Loucy (cell line): ENCODE measurements at regions not wholly inside any gene's neighbourhood (a gene's known extent, or its start where the extent isn't known, plus 50 kb on each side); places are given as distances from the start of the nearest gene placed in this dataset.

Source experiments
- H2AFZ ChIP-seq: fragments of 200-600 bp; sonication (generic); 2 replicates; pipeline ENCODE4 v1.6.0; 2016; ENCODE audit warnings: antibody characterized with exemption, mild to moderate bottlenecking, low read length, moderate library complexity
- H3F3A ChIP-seq: fragments of 200-600 bp; 2 replicates; pipeline ENCODE4 v1.6.0; 2016; ENCODE audit warnings: antibody characterized with exemption, low read depth, mild to moderate bottlenecking
- H3K27me3 ChIP-seq: fragments of 200-600 bp; sonication (generic); 2 replicates; pipeline ENCODE4 v1.6.1; 2014; ENCODE audit warnings: low read length, mild to moderate bottlenecking; ENCODE audit not compliant: insufficient read depth, poor library complexity, severe bottlenecking
- H3K36me3 ChIP-seq: fragments of 200-600 bp; sonication (generic); 2 replicates; pipeline ENCODE4 v1.6.1; 2016; ENCODE audit warnings: low read length; ENCODE audit not compliant: insufficient read depth
- H3K4me1 ChIP-seq: fragments of 200-600 bp; sonication (generic); 2 replicates; pipeline ENCODE4 v1.5.1; 2014; ENCODE audit warnings: low read length, mild to moderate bottlenecking; ENCODE audit not compliant: insufficient read depth, poor library complexity, severe bottlenecking
- H3K4me2 ChIP-seq: fragments of 200-600 bp; sonication (generic); 2 replicates; pipeline ENCODE4 v1.6.0; 2014; ENCODE audit warnings: antibody characterized with exemption, low read length, low read depth, mild to moderate bottlenecking; ENCODE audit not compliant: poor library complexity, severe bottlenecking
- H3K4me3 ChIP-seq: fragments of 200-600 bp; sonication (generic); 2 replicates; pipeline ENCODE4 v1.5.1; 2014; ENCODE audit warnings: low read length, mild to moderate bottlenecking, mixed read lengths; ENCODE audit not compliant: poor library complexity, severe bottlenecking
- H3K79me2 ChIP-seq: fragments of 200-600 bp; sonication (generic); 2 replicates; pipeline ENCODE4 v1.6.1; 2014; ENCODE audit warnings: low read length; ENCODE audit not compliant: insufficient read depth
- H3K9ac ChIP-seq: fragments of 200-600 bp; sonication (generic); 2 replicates; pipeline ENCODE4 v1.6.0; 2014; ENCODE audit warnings: mild to moderate bottlenecking, low read depth, low read length, moderate library complexity; ENCODE audit not compliant: poor library complexity, severe bottlenecking
- H3K9me2 ChIP-seq: fragments of 200-600 bp; sonication (generic); replicated peaks from 2 replicates; pipeline ENCODE4 v1.6.1; 2016; ENCODE audit warnings: low read depth, low read length, mixed read lengths
- H3K9me3 ChIP-seq: fragments of 200-600 bp; sonication (generic); 2 replicates; pipeline ENCODE4 v1.6.1; 2014; ENCODE audit warnings: mild to moderate bottlenecking, antibody characterized with exemption, low read length, low read depth; ENCODE audit not compliant: insufficient read depth
- H4K20me1 ChIP-seq: fragments of 200-600 bp; sonication (generic); 2 replicates; pipeline ENCODE4 v1.6.0; 2014; ENCODE audit warnings: antibody characterized with exemption, low read length, mild to moderate bottlenecking; ENCODE audit not compliant: insufficient read depth, poor library complexity, severe bottlenecking
- EZH2phosphoT487 ChIP-seq: fragments of 200-600 bp; IDR thresholded peaks from 2 replicates; pipeline ENCODE4 v1.6.1; 2018; ENCODE audit warnings: antibody characterized with exemption, mild to moderate bottlenecking, moderate library complexity, borderline replicate concordance
- TF ChIP-seq, protein P1 (sequence below): fragments of 200-600 bp; sonication (generic); conservative IDR thresholded peaks from 2 replicates; pipeline ENCODE4 v1.5.1; 2014; ENCODE audit warnings: mild to moderate bottlenecking, antibody characterized with exemption, low read length

DNA sequence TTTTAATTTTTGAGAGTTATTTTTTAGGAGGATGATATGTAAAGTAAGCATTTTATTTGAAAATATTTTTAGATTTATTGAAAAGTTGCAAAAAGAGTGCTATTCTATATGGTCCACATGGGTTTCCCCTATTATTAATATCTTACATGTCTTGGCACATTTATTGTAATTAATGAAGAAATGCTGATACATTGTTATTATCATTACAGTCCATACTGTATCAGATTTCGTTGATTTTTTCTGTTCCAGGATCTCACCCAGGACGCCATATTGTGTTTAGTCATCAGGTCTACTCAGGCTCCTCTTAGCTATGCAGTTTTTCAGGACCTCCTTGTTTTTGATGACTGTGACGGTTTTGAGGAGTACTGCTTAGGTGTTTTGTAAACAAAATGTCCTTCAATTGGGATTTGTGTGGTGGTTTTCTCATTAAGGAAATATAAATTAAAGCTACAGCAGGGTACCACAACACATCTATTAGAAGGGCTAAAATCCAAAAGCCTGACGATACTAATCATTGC, 281.0 kb downstream of the SAMD5 start:
- Histone ChIP-seq H3K9me2 (no peaks in the 10 kb centered on the region), H3K9ac (no peak overlapping the region), H3K9me3 (no peaks in the 10 kb centered on the region), H3K36me3 (no peaks in the 10 kb centered on the region), H3K27me3 (no peaks in the 10 kb centered on the region), H3K79me2 (no peaks in the 10 kb centered on the region), H3F3A (no peaks in the 10 kb centered on the region), H3K4me3 (no peak overlapping the region), H3K4me2 (no peak overlapping the region), H2AFZ (no peak overlapping the region), H4K20me1 (no peaks in the 10 kb centered on the region), H3K4me1 (no peaks in the 10 kb centered on the region)
- TF ChIP-seq, protein P1, sequence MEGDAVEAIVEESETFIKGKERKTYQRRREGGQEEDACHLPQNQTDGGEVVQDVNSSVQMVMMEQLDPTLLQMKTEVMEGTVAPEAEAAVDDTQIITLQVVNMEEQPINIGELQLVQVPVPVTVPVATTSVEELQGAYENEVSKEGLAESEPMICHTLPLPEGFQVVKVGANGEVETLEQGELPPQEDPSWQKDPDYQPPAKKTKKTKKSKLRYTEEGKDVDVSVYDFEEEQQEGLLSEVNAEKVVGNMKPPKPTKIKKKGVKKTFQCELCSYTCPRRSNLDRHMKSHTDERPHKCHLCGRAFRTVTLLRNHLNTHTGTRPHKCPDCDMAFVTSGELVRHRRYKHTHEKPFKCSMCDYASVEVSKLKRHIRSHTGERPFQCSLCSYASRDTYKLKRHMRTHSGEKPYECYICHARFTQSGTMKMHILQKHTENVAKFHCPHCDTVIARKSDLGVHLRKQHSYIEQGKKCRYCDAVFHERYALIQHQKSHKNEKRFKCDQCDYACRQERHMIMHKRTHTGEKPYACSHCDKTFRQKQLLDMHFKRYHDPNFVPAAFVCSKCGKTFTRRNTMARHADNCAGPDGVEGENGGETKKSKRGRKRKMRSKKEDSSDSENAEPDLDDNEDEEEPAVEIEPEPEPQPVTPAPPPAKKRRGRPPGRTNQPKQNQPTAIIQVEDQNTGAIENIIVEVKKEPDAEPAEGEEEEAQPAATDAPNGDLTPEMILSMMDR = no peak
- no peak for TF ChIP-seq EZH2phosphoT487

DNA sequence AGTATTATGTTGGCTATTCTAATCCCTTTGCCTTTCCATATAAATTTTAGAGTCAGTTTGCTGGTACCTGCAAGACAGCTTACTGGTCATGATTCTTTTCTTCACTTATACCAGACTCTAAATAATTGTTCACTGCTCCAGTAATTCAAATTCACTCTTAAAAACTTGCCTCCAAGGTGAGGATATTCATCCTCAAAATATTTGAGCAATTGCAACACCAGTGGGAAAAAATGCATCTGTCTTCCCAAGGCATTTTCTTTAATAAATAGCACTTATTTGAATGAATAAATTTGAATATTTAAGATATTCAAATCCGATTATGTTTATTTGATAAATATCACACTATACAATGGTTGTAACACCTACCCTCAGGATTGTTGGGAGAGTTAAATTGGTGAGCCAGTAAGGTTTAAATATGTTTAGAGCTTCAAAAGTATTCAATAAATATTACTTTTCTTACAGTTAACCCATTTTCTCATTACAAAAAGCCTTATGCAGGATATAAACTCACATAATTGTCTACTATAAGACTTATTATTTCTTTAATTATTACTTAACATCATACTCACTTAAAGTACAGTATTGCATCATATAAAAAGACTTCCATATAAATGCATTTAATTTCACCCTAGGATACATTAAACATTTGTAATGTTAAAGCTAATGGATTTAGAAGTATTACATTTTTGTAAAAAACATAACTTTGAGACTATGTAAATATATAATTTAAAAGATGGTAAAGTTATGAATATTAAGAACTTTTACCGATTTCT, 285.6 kb downstream of the SAMD5 start:
- Histone ChIP-seq H3K9me3 (no peaks in the 10 kb centered on the region), H3K9ac (no peak overlapping the region), H3K4me3 (no peak overlapping the region), H3K4me1 (no peaks in the 10 kb centered on the region), H3F3A (no peaks in the 10 kb centered on the region), H3K9me2 (no peaks in the 10 kb centered on the region), H2AFZ (no peak overlapping the region), H3K27me3 (no peaks in the 10 kb centered on the region), H4K20me1 (no peaks in the 10 kb centered on the region), H3K79me2 (no peaks in the 10 kb centered on the region), H3K36me3 (no peaks in the 10 kb centered on the region), H3K4me2 (no peak overlapping the region)
- TF ChIP-seq, protein P1 = no peak
- no peak for TF ChIP-seq EZH2phosphoT487

- TF ChIP-seq, protein P1 = no peak
- Histone ChIP-seq H3K9me2 (no peaks in the 10 kb centered on the region), H3F3A (peaks cover 4% of the 10 kb centered on the region; the same call in 1 of the 2 replicates), H4K20me1 (no peaks in the 10 kb centered on the region), H3K36me3 (no peaks in the 10 kb centered on the region; the same call in 1 of the 2 replicates), H3K4me1 (peaks cover 26% of the 10 kb centered on the region), H2AFZ (no peak overlapping the region), H3K27me3 (no peaks in the 10 kb centered on the region), H3K9ac (no peak overlapping the region), H3K4me2 (no peak overlapping the region), H3K79me2 (no peaks in the 10 kb centered on the region), H3K4me3 (no peak overlapping the region), H3K9me3 (peaks cover 8% of the 10 kb centered on the region; the same call in 1 of the 2 replicates)
Measured at GRCh38 chr6:147802459-147802858, 294.0 kb downstream of the SAMD5 start.
